Brain microvascular endothelial cell (primary cell): ENCODE measurements at regions not wholly inside any gene's neighbourhood (a gene's known extent, or its start where the extent isn't known, plus 50 kb on each side); places are given as distances from the start of the nearest gene placed in this dataset.

Experiments used
- DNase-seq: peaks from one replicate; pipeline ENCODE4 v3.0.0-alpha.2; 2020
- H3K27ac ChIP-seq: fragments of 250-450 bp; sonication (Bioruptor Pico); 2 replicates; pipeline ENCODE4 v1.5.1; 2020; ENCODE audit warnings: mild to moderate bottlenecking, moderate library complexity
- H3K27me3 ChIP-seq: fragments of 250-450 bp; sonication (Bioruptor Pico); replicated peaks from 2 replicates; pipeline ENCODE4 v1.5.1; 2020; ENCODE audit warnings: mild to moderate bottlenecking
- H3K36me3 ChIP-seq: fragments of 250-450 bp; sonication (Bioruptor Pico); replicated peaks from 2 replicates; pipeline ENCODE4 v1.5.1; 2020; ENCODE audit warnings: mild to moderate bottlenecking
- H3K4me3 ChIP-seq: 2 replicates; pipeline ENCODE4 v1.5.1; 2011; ENCODE audit warnings: low read depth, mild to moderate bottlenecking, control low read depth, low read length, moderate library complexity
- CTCF ChIP-seq: IDR thresholded peaks from 2 replicates; pipeline ENCODE4 v1.5.1; 2011; ENCODE audit warnings: low read depth, mild to moderate bottlenecking, moderate library complexity, low read length, control low read depth, inconsistent platforms; ENCODE audit errors: missing control alignments
- in situ Hi-C: cut with HindIII; loops from 2 replicates; pipeline ENCODE4 v1.10.0; 2017; ENCODE audit warnings: low sequenced_read_pairs, low pct_ligation_motif_present

GRCh38 chr2:151032741-151033191 lies 228.9 kb downstream of the RBM43 start:
- TF ChIP-seq CTCF = no peak
- no peaks in the 10 kb centered on the region for H3K36me3 ChIP-seq
- peak; percentile 38 for DNase-seq
- H3K4me3 ChIP-seq = no peak overlapping the region
- H3K27me3 ChIP-seq = no peaks in the 10 kb centered on the region
- in situ Hi-C loops = no loop called here
- H3K27ac ChIP-seq = no peak overlapping the region

GRCh38 chr2:151030663-151031230 lies 230.9 kb downstream of the RBM43 start:
- in situ Hi-C loops = no loop called here
- H3K36me3 ChIP-seq = no peaks in the 10 kb centered on the region
- H3K4me3 ChIP-seq = no peak overlapping the region
- peak; percentile 29 for TF ChIP-seq CTCF
- no peaks in the 10 kb centered on the region for H3K27me3 ChIP-seq
- DNase-seq = no peak
- no peak overlapping the region for H3K27ac ChIP-seq

GRCh38 chr2:151029406-151030157 lies 232.1 kb downstream of the RBM43 start:
- in situ Hi-C loops = no loop called here
- Histone ChIP-seq H3K27me3 (no peaks in the 10 kb centered on the region), H3K4me3 (no peak overlapping the region), H3K36me3 (no peaks in the 10 kb centered on the region), H3K27ac (no peak overlapping the region)
- peak; percentile 27 for DNase-seq
- no peak for TF ChIP-seq CTCF

- H3K27ac ChIP-seq = no peak overlapping the region
- no peaks in the 10 kb centered on the region for H3K27me3 ChIP-seq
- in situ Hi-C loops = no loop called here
- no peak overlapping the region for H3K4me3 ChIP-seq
- TF ChIP-seq CTCF = no peak
- DNase-seq = no peak
- H3K36me3 ChIP-seq = no peaks in the 10 kb centered on the region
These were observed 232.9 kb downstream of the RBM43 start for GRCh38 chr2:151028691-151029176.

- in situ Hi-C loops = no loop called here
- Histone ChIP-seq H3K27me3 (no peaks in the 10 kb centered on the region), H3K36me3 (no peaks in the 10 kb centered on the region), H3K27ac (no peak overlapping the region), H3K4me3 (no peak overlapping the region)
- DNase-seq = no peak
- no peak for TF ChIP-seq CTCF
These were observed 234.5 kb downstream of the RBM43 start for GRCh38 chr2:151027151-151027550.

- Histone ChIP-seq H3K27ac (no peak overlapping the region), H3K4me3 (no peak overlapping the region), H3K36me3 (no peaks in the 10 kb centered on the region), H3K27me3 (no peaks in the 10 kb centered on the region)
- DNase-seq = no peak
- TF ChIP-seq CTCF = no peak
- in situ Hi-C loops = no loop called here
These were observed 235.8 kb downstream of the RBM43 start for GRCh38 chr2:151025816-151026215.
